HepG2 (cell line): ENCODE measurements at regions not wholly inside any gene's neighbourhood (a gene's known extent, or its start where the extent isn't known, plus 50 kb on each side); places are given as distances from the start of the nearest gene placed in this dataset.

Experiments
- CTCF ChIP-seq: sonication (generic); formaldehyde crosslinking; IDR thresholded peaks from 2 replicates; pipeline ENCODE4 v1.5.0; 2020; ENCODE audit warnings: mild to moderate bottlenecking, missing genetic modification reagents, moderate library complexity
- HDAC2 ChIP-seq: sonication (generic); formaldehyde crosslinking; IDR thresholded peaks from 2 replicates; pipeline ENCODE4 v1.4.0; 2020; ENCODE audit warnings: missing genetic modification reagents
- RAD21 ChIP-seq: fragments of 450-650 bp; formaldehyde crosslinking; IDR thresholded peaks from 2 replicates; pipeline ENCODE4 v1.5.0; 2020; ENCODE audit warnings: mild to moderate bottlenecking
- ZBTB40 ChIP-seq, 2 experiments: fragments of 450-650 bp in 1 of 2; sonication (generic) in 1 of 2; formaldehyde crosslinking in 1 of 2; IDR thresholded peaks; 2 replicates each; pipeline versions ENCODE4 v1.6.1 to v1.8.0; 2016 to 2022; ENCODE audit warnings: antibody characterized with exemption in 1 of 2, mild to moderate bottlenecking in 1 of 2, missing genetic modification reagents in 1 of 2
- ZNF263 ChIP-seq: sonication (generic); formaldehyde crosslinking; IDR thresholded peaks from 2 replicates; pipeline ENCODE4 v1.4.0; 2020; ENCODE audit warnings: missing genetic modification reagents

- TF ChIP-seq HDAC2 (CRISPR knock-in tag) (no peak), ZBTB40 (IDR thresholded peaks at IDR 0.05) (no peak), ZBTB40 (CRISPR knock-in tag; IDR thresholded peaks at IDR 0.05) (no peak), ZNF263 (CRISPR knock-in tag) (no peak), CTCF (CRISPR knock-in tag) (no peak), RAD21 (CRISPR knock-in tag) (no peak)
Measured at GRCh38 chr13:73364736-73365135, 305.9 kb downstream of the KLF5 start.
